HPDE6-E6E7 (cell line): ENCODE measurements at regions not wholly inside any gene's neighbourhood (a gene's known extent, or its start where the extent isn't known, plus 50 kb on each side); places are given as distances from the start of the nearest gene placed in this dataset.

Experiments used
- DNase-seq: peaks from one replicate; pipeline ENCODE4 v3.0.0; 2011; ENCODE audit warnings: missing footprints; ENCODE audit errors: extremely low spot score

GRCh38 chr6:80550281-80550680 lies 443.8 kb downstream of the BCKDHB start:
- no peak for DNase-seq

GRCh38 chr6:80548532-80548931 lies 442.1 kb downstream of the BCKDHB start:
- no peak for DNase-seq

- DNase-seq: no peak
Measured at GRCh38 chr6:80547827-80548226, 441.4 kb downstream of the BCKDHB start.

GRCh38 chr6:80544976-80545722 lies 438.7 kb downstream of the BCKDHB start:
- no peak for DNase-seq

- no peak for DNase-seq
Measured at GRCh38 chr6:80544555-80544954, 438.1 kb downstream of the BCKDHB start.

GRCh38 chr6:80543598-80544222 lies 437.2 kb downstream of the BCKDHB start:
- peak; percentile 42 for DNase-seq

- DNase-seq: no peak
Measured at GRCh38 chr6:80543151-80543550, 436.7 kb downstream of the BCKDHB start.

GRCh38 chr6:80541886-80542285 lies 435.4 kb downstream of the BCKDHB start:
- no peak for DNase-seq

- DNase-seq: peak; percentile 73
Measured at GRCh38 chr6:80541181-80541580, 434.7 kb downstream of the BCKDHB start.

GRCh38 chr6:80540700-80541099 lies 434.2 kb downstream of the BCKDHB start:
- DNase-seq: no peak

GRCh38 chr6:80537118-80537972 lies 430.9 kb downstream of the BCKDHB start:
- no peak for DNase-seq

GRCh38 chr6:80535914-80536565 lies 429.6 kb downstream of the BCKDHB start:
- no peak for DNase-seq

GRCh38 chr6:80531681-80532619 lies 425.5 kb downstream of the BCKDHB start:
- DNase-seq: no peak

- no peak for DNase-seq
Measured at GRCh38 chr6:80530103-80530502, 423.6 kb downstream of the BCKDHB start.

- no peak for DNase-seq
Measured at GRCh38 chr6:80528115-80528514, 421.6 kb downstream of the BCKDHB start.

GRCh38 chr6:80527552-80528052 lies 421.1 kb downstream of the BCKDHB start:
- peak; percentile 19 for DNase-seq

- DNase-seq: no peak
Measured at GRCh38 chr6:80523531-80523997, 417.1 kb downstream of the BCKDHB start.

- no peak for DNase-seq
Measured at GRCh38 chr6:80523010-80523409, 416.5 kb downstream of the BCKDHB start.

GRCh38 chr6:80522576-80522975 lies 416.1 kb downstream of the BCKDHB start:
- DNase-seq: no peak

GRCh38 chr6:80519811-80520594 lies 413.5 kb downstream of the BCKDHB start:
- DNase-seq: no peak
